Mesenchymal stem cell (in vitro differentiated cells and primary cell): ENCODE measurements at regions not wholly inside any gene's neighbourhood (a gene's known extent, or its start where the extent isn't known, plus 50 kb on each side); places are given as distances from the start of the nearest gene placed in this dataset.
A peak's percentile ranks its signal among the peaks of the same experiment; 100 is the strongest.

ENCODE experiments used
- DNase-seq: peaks from one replicate; pipeline ENCODE4 v3.0.0-alpha.2; 2013
- H2AFZ ChIP-seq: one replicate; pipeline ENCODE4 v1.6.1; 2013; ENCODE audit warnings: low read depth, mild to moderate bottlenecking, control low read depth, inconsistent platforms, low read length, moderate library complexity
- H2AK5ac ChIP-seq: 2 replicates; pipeline ENCODE4 v1.6.1; 2013; ENCODE audit warnings: low read length, moderate library complexity, mild to moderate bottlenecking, inconsistent platforms; ENCODE audit not compliant: severe bottlenecking
- H2BK120ac ChIP-seq: one replicate; pipeline ENCODE4 v1.6.1; 2013; ENCODE audit warnings: low read depth, mild to moderate bottlenecking, inconsistent platforms, low read length, moderate library complexity
- H2BK12ac ChIP-seq, 2 experiments: one replicate each; pipeline ENCODE4 v1.6.1; 2013; ENCODE audit warnings: inconsistent platforms in 2 of 2, low read length in 2 of 2, mild to moderate bottlenecking in 2 of 2, moderate library complexity in 2 of 2, control low read depth in 1 of 2
- H2BK15ac ChIP-seq: one replicate; pipeline ENCODE4 v1.6.1; 2013; ENCODE audit warnings: mild to moderate bottlenecking, low read depth, inconsistent platforms; ENCODE audit not compliant: poor library complexity, severe bottlenecking
- H2BK5ac ChIP-seq: 2 replicates; pipeline ENCODE4 v1.6.1; 2013; ENCODE audit warnings: low read depth, mild to moderate bottlenecking, low read length, control low read depth, inconsistent platforms; ENCODE audit not compliant: poor library complexity, severe bottlenecking
- H3K14ac ChIP-seq, 2 experiments: one replicate each; pipeline ENCODE4 v1.6.1; 2013; ENCODE audit warnings: inconsistent platforms in 2 of 2, low read length in 2 of 2, control low read depth in 1 of 2, mild to moderate bottlenecking in 1 of 2, moderate library complexity in 1 of 2
- H3K18ac ChIP-seq, 2 experiments: one replicate each; pipeline ENCODE4 v1.6.1; 2013; ENCODE audit warnings: inconsistent platforms in 2 of 2, low read length in 2 of 2, control low read depth in 1 of 2, low read depth in 1 of 2, mild to moderate bottlenecking in 1 of 2
- H3K23ac ChIP-seq, 2 experiments: one replicate each; pipeline ENCODE4 v1.6.1; 2013; ENCODE audit warnings: inconsistent platforms in 2 of 2, low read length in 2 of 2, mild to moderate bottlenecking in 2 of 2, moderate library complexity in 2 of 2, control low read depth in 1 of 2
- H3K27ac ChIP-seq: 2 replicates; pipeline ENCODE4 v1.5.1; 2013; ENCODE audit warnings: mild to moderate bottlenecking, moderate library complexity, low read length, control low read depth, inconsistent platforms; ENCODE audit not compliant: poor library complexity, severe bottlenecking
- H3K27me3 ChIP-seq, 2 experiments: 2 replicates each; pipeline versions ENCODE4 v1.6.1 to v1.7.0; 2013; ENCODE audit warnings: low read length in 2 of 2, mild to moderate bottlenecking in 2 of 2, moderate library complexity in 2 of 2, control low read depth in 1 of 2, inconsistent platforms in 1 of 2; ENCODE audit not compliant: control insufficient read depth in 1 of 2, insufficient read depth in 1 of 2
- H3K36me3 ChIP-seq, 2 experiments: 2 replicates each; pipeline versions ENCODE4 v1.6.1 to v1.7.0; 2013; ENCODE audit warnings: low read length in 2 of 2, control low read depth in 1 of 2, inconsistent platforms in 1 of 2, low read depth in 1 of 2, mild to moderate bottlenecking in 1 of 2; ENCODE audit not compliant: insufficient read depth in 2 of 2, control insufficient read depth in 1 of 2
- H3K4ac ChIP-seq, 2 experiments: one replicate each; pipeline ENCODE4 v1.6.1; 2013; ENCODE audit warnings: inconsistent platforms in 2 of 2, low read length in 2 of 2, mild to moderate bottlenecking in 2 of 2, moderate library complexity in 2 of 2, control low read depth in 1 of 2, low read depth in 1 of 2
- H3K4me1 ChIP-seq: 2 replicates; pipeline ENCODE4 v1.6.1; 2013; ENCODE audit warnings: low read depth, low read length, control low read depth; ENCODE audit not compliant: control insufficient read depth, insufficient read depth
- H3K4me2 ChIP-seq: 2 replicates; pipeline ENCODE4 v1.6.1; 2013; ENCODE audit warnings: low read length, mild to moderate bottlenecking, inconsistent platforms; ENCODE audit not compliant: poor library complexity, severe bottlenecking
- H3K4me3 ChIP-seq, 2 experiments: 2 replicates each; pipeline versions ENCODE4 v1.5.1 to v1.7.0; 2013; ENCODE audit warnings: low read length in 2 of 2, mild to moderate bottlenecking in 2 of 2, control low read depth in 1 of 2, low read depth in 1 of 2; ENCODE audit not compliant: insufficient read depth in 1 of 2
- H3K79me1 ChIP-seq: replicated peaks from 2 replicates; pipeline ENCODE4 v1.6.1; 2013; ENCODE audit warnings: mild to moderate bottlenecking, control low read depth, low read length, inconsistent platforms; ENCODE audit not compliant: poor library complexity, severe bottlenecking
- H3K9ac ChIP-seq: 2 replicates; pipeline ENCODE4 v1.7.0; 2013; ENCODE audit warnings: mild to moderate bottlenecking, low read length, moderate library complexity
- H3K9me3 ChIP-seq: 2 replicates; pipeline ENCODE4 v1.7.0; 2013; ENCODE audit warnings: mild to moderate bottlenecking, low read length; ENCODE audit not compliant: control insufficient read depth
- H4K8ac ChIP-seq: one replicate; pipeline ENCODE4 v1.6.1; 2013; ENCODE audit warnings: inconsistent platforms, mild to moderate bottlenecking, low read length, moderate library complexity
- H4K91ac ChIP-seq: one replicate; pipeline ENCODE4 v1.6.1; 2013; ENCODE audit warnings: mild to moderate bottlenecking, low read length, inconsistent platforms
- WGBS: methylation state at CpG from one replicate; pipeline ENCODE4 v1.1.7; 2013; ENCODE audit warnings: mixed read lengths; 5-methylcytosine and 5-hydroxymethylcytosine counted together

DNA sequence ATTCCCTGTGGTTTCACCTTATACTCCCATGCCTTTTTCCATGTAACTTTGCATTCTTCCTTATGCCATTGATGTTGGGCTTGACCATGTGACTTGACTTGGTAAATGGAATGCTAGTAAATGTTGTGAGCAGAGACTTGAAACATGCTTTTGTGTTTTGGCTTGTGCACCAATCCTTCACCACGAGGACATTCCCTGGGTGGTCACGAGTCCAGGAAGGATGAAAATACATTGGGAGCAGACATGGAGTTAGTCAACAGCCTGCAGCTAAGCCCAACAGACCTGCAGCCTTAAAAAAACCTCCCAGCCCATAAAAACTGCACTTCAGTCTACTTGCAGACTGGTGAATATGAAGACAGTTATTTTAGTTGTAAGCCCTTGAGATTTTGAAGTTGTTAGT lies 116.5 kb upstream of the SPATS2L start:
- H4K91ac ChIP-seq, result no peak overlapping the region
- H3K18ac ChIP-seq, result no peak overlapping the region
- H3K9me3 ChIP-seq, result no peaks in the 10 kb centered on the region
- H2BK5ac ChIP-seq, result no peak overlapping the region
- peaks cover 2% of the 10 kb centered on the region for H3K4me1 ChIP-seq
- peaks cover 0 to 15% of the 10 kb centered on the region in 2 experiments for H3K27me3 ChIP-seq
- H2BK120ac ChIP-seq, result no peak overlapping the region
- DNase-seq, result peak; percentile 6
- no peak overlapping the region for H3K14ac ChIP-seq
- H2AK5ac ChIP-seq, result no peak overlapping the region
- no peak overlapping the region for H4K8ac ChIP-seq
- no peak overlapping the region for H3K4me3 ChIP-seq
- no peak overlapping the region for H2BK12ac ChIP-seq
- H3K79me1 ChIP-seq, result no peaks in the 10 kb centered on the region
- 61% methylated on average over 2 of the region's 2 CpGs for WGBS
- H2AFZ ChIP-seq, result no peak overlapping the region
- H3K4me2 ChIP-seq, result no peak overlapping the region
- H3K36me3 ChIP-seq, result no peaks in the 10 kb centered on the region
- no peak overlapping the region for H3K27ac ChIP-seq
- no peak overlapping the region for H2BK15ac ChIP-seq
- H3K9ac ChIP-seq, result no peak overlapping the region
- no peak overlapping the region for H3K4ac ChIP-seq
- H3K23ac ChIP-seq, result no peak overlapping the region

DNA sequence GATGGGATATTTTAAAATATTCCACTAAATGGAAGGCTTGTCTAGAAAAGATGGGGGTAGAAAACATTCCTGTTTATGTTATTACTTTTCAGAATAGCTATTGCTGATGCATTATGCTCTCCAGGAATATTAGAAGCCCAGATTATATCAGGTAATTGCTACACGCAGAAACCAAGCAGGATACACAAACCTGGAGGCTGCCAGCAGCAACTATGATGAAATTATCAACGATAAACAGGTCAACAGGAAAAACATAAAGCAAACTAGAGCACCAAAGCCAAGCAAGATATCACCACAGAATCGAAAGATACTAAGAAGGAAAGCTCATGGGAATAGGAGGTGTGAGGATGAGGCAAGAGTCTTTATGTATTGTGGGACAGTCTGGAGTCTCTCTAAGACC lies 113.2 kb upstream of the SPATS2L start:
- no peak overlapping the region for H3K9ac ChIP-seq
- WGBS, result 94% methylated on average over 3 of the region's 3 CpGs
- no peak overlapping the region for H3K14ac ChIP-seq
- H2BK120ac ChIP-seq, result no peak overlapping the region
- H3K23ac ChIP-seq, result no peak overlapping the region
- no peak overlapping the region for H3K4me3 ChIP-seq
- H4K91ac ChIP-seq, result no peak overlapping the region
- no peak overlapping the region for H4K8ac ChIP-seq
- H3K27me3 ChIP-seq, result peaks cover 0 to 7% of the 10 kb centered on the region in 2 experiments
- no peak overlapping the region for H2AK5ac ChIP-seq
- DNase-seq, result no peak
- no peak overlapping the region for H2BK15ac ChIP-seq
- no peak overlapping the region for H3K4ac ChIP-seq
- H2AFZ ChIP-seq, result no peak overlapping the region
- H3K18ac ChIP-seq, result no peak overlapping the region
- no peak overlapping the region for H2BK5ac ChIP-seq
- no peaks in the 10 kb centered on the region for H3K79me1 ChIP-seq
- H3K36me3 ChIP-seq, result no peaks in the 10 kb centered on the region
- H3K4me1 ChIP-seq, result no peaks in the 10 kb centered on the region
- no peak overlapping the region for H3K27ac ChIP-seq
- H3K4me2 ChIP-seq, result no peak overlapping the region
- H3K9me3 ChIP-seq, result no peaks in the 10 kb centered on the region
- no peak overlapping the region for H2BK12ac ChIP-seq

DNA sequence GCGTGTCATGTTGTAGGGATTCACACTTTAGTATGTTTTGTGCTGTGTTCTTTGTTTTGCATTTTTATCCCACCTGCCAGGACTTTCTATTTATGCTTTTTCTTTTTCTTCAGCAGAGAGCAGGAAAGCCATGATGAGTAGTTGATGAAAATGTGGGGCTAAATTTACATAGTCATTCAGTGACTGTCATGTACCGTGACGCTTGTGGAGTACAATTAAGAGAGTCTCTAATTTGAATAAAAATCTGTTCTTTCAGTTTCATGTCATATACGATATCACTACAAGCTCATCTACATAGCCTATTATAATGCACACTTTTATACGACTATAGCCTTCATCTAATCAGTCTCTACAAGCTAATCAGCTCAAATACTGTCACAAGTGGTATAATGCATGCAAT lies 112.7 kb upstream of the SPATS2L start:
- H2BK15ac ChIP-seq, result no peak overlapping the region
- H3K36me3 ChIP-seq, result no peaks in the 10 kb centered on the region
- H3K9ac ChIP-seq, result no peak overlapping the region
- no peak overlapping the region for H3K18ac ChIP-seq
- H3K9me3 ChIP-seq, result no peaks in the 10 kb centered on the region
- H3K14ac ChIP-seq, result no peak overlapping the region
- H3K27ac ChIP-seq, result no peak overlapping the region
- no peak overlapping the region for H3K23ac ChIP-seq
- H2BK120ac ChIP-seq, result no peak overlapping the region
- no peak overlapping the region for H2AK5ac ChIP-seq
- H3K4me3 ChIP-seq, result no peak overlapping the region
- H4K91ac ChIP-seq, result no peak overlapping the region
- no peak overlapping the region for H3K4me2 ChIP-seq
- DNase-seq, result no peak
- no peak overlapping the region for H3K4ac ChIP-seq
- no peak overlapping the region for H4K8ac ChIP-seq
- H3K79me1 ChIP-seq, result no peaks in the 10 kb centered on the region
- 84% methylated on average over 3 of the region's 5 CpGs for WGBS
- no peak overlapping the region for H2AFZ ChIP-seq
- no peak overlapping the region for H2BK5ac ChIP-seq
- no peaks in the 10 kb centered on the region for H3K4me1 ChIP-seq
- peaks cover 0 to 7% of the 10 kb centered on the region in 2 experiments for H3K27me3 ChIP-seq
- H2BK12ac ChIP-seq, result no peak overlapping the region

DNA sequence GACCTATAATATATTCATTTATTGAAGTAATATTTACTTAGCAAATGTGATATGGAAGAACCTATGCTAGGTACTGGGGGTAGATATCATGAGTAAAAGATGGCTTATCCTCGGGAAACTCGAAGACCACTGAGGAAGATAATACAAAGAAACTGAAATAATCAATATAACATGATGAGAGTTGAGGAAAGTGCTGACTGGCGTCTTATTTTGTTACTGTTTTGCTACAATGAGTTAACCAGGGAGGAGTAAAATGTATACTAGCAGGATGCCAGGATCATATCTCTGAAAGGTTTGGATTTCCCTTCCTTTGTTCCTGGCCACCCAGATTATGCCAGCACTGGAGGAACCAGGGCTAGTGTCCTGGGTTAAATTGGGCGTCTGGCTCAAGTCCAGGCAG lies 111.7 kb upstream of the SPATS2L start:
- no peak overlapping the region for H4K91ac ChIP-seq
- H2AFZ ChIP-seq, result no peak overlapping the region
- H3K27ac ChIP-seq, result no peak overlapping the region
- H2AK5ac ChIP-seq, result no peak overlapping the region
- H3K36me3 ChIP-seq, result no peaks in the 10 kb centered on the region
- no peak overlapping the region for H3K4me2 ChIP-seq
- no peak overlapping the region for H4K8ac ChIP-seq
- H2BK12ac ChIP-seq, result no peak overlapping the region
- H3K27me3 ChIP-seq, result peaks cover 0 to 7% of the 10 kb centered on the region in 2 experiments
- no peak overlapping the region for H3K9ac ChIP-seq
- H3K9me3 ChIP-seq, result no peaks in the 10 kb centered on the region
- H2BK15ac ChIP-seq, result no peak overlapping the region
- no peak overlapping the region for H3K4me3 ChIP-seq
- no peak overlapping the region for H3K14ac ChIP-seq
- H3K4me1 ChIP-seq, result peaks cover 5% of the 10 kb centered on the region
- no peaks in the 10 kb centered on the region for H3K79me1 ChIP-seq
- no peak overlapping the region for H3K4ac ChIP-seq
- no peak for DNase-seq
- no peak overlapping the region for H3K23ac ChIP-seq
- no peak overlapping the region for H2BK5ac ChIP-seq
- H2BK120ac ChIP-seq, result no peak overlapping the region
- WGBS, result 94% methylated on average over 4 of the region's 4 CpGs
- H3K18ac ChIP-seq, result no peak overlapping the region
